Liver (tissue), 8 donors: ENCODE measurements at regions not wholly inside any gene's neighbourhood (a gene's known extent, or its start where the extent isn't known, plus 50 kb on each side); places are given as distances from the start of the nearest gene placed in this dataset.

ENCODE experiments used
- DNase-seq: peaks from one replicate; pipeline ENCODE4 v3.0.0-alpha.2; 2017; ENCODE audit warnings: low spot score
- H3K27ac ChIP-seq, 2 donors: one replicate each; pipeline ENCODE4 v1.7.0; 2013; ENCODE audit warnings: inconsistent platforms in 2 of 2, low read length in 2 of 2, control low read depth in 1 of 2, low read depth in 1 of 2, mild to moderate bottlenecking in 1 of 2
- H3K27me3 ChIP-seq, 4 donors: one replicate each; pipeline versions ENCODE4 v1.6.1 to v1.7.0; 2013; ENCODE audit warnings: low read length in 3 of 4, inconsistent platforms in 1 of 4, mild to moderate bottlenecking in 1 of 4, moderate library complexity in 1 of 4; ENCODE audit not compliant: control insufficient read depth in 4 of 4, insufficient read depth in 4 of 4
- H3K36me3 ChIP-seq, 4 donors: one replicate each; pipeline versions ENCODE4 v1.6.1 to v1.7.0; 2013; ENCODE audit warnings: low read length in 3 of 4, mild to moderate bottlenecking in 3 of 4, low read depth in 1 of 4, moderate library complexity in 1 of 4; ENCODE audit not compliant: control insufficient read depth in 4 of 4, insufficient read depth in 3 of 4
- H3K4me1 ChIP-seq, 4 donors: one replicate each; pipeline versions ENCODE4 v1.6.1 to v1.7.0; 2013; ENCODE audit warnings: low read length in 3 of 4, mild to moderate bottlenecking in 3 of 4, moderate library complexity in 1 of 4; ENCODE audit not compliant: control insufficient read depth in 4 of 4, insufficient read depth in 4 of 4
- H3K4me3 ChIP-seq, 3 donors: one replicate each; pipeline versions ENCODE4 v1.6.1 to v1.7.0; 2013; ENCODE audit warnings: low read length in 3 of 3, control low read depth in 1 of 3, low read depth in 1 of 3, mild to moderate bottlenecking in 1 of 3
- H3K9ac ChIP-seq, 2 donors: one replicate each; pipeline ENCODE4 v1.7.0; 2013; ENCODE audit warnings: low read length in 2 of 2, mild to moderate bottlenecking in 2 of 2, moderate library complexity in 2 of 2, control low read depth in 1 of 2, low read depth in 1 of 2
- H3K9me3 ChIP-seq, 4 donors: one replicate each; pipeline versions ENCODE4 v1.6.1 to v1.7.0; 2013; ENCODE audit warnings: low read length in 3 of 4; ENCODE audit not compliant: control insufficient read depth in 4 of 4
- ATF3 ChIP-seq: IDR thresholded peaks from 2 replicates; pipeline ENCODE4 v1.6.1; 2016; ENCODE audit warnings: antibody characterized with exemption
- EGR1 ChIP-seq, 2 donors: IDR thresholded peaks; 2 replicates each; pipeline ENCODE4 v1.6.1; 2016 to 2018; ENCODE audit warnings: antibody characterized with exemption in 2 of 2, low read depth in 2 of 2
- FOXA1 ChIP-seq: IDR thresholded peaks from 2 replicates; pipeline ENCODE4 v1.6.1; 2016; ENCODE audit warnings: antibody characterized with exemption
- FOXA2 ChIP-seq: IDR thresholded peaks from 2 replicates; pipeline ENCODE4 v1.6.1; 2016; ENCODE audit warnings: antibody characterized with exemption
- GABPA ChIP-seq, 2 donors: IDR thresholded peaks in 1 of 2; conservative IDR thresholded peaks in 1 of 2; 2 replicates each; pipeline ENCODE4 v1.6.1; 2016; ENCODE audit warnings: antibody characterized with exemption in 2 of 2, mild to moderate bottlenecking in 1 of 2, moderate library complexity in 1 of 2
- HNF4A ChIP-seq, 2 donors: conservative IDR thresholded peaks; 2 replicates each; pipeline ENCODE4 v1.6.1; 2016; ENCODE audit warnings: antibody characterized with exemption in 2 of 2, mild to moderate bottlenecking in 2 of 2
- HNF4G ChIP-seq: IDR thresholded peaks from 2 replicates; pipeline ENCODE4 v1.6.1; 2016; ENCODE audit warnings: antibody characterized with exemption
- JUND ChIP-seq, 2 donors: IDR thresholded peaks; 2 replicates each; pipeline ENCODE4 v1.6.1; 2016; ENCODE audit warnings: antibody characterized with exemption in 2 of 2
- MAX ChIP-seq: IDR thresholded peaks from 2 replicates; pipeline ENCODE4 v1.6.1; 2016; ENCODE audit warnings: antibody characterized with exemption
- NR2F2 ChIP-seq: IDR thresholded peaks from 2 replicates; pipeline ENCODE4 v1.6.1; 2016; ENCODE audit warnings: antibody characterized with exemption
- RAD21 ChIP-seq, 2 donors: IDR thresholded peaks; 2 replicates each; pipeline ENCODE4 v1.6.1; 2016; ENCODE audit warnings: antibody characterized with exemption in 2 of 2, mild to moderate bottlenecking in 2 of 2
- REST ChIP-seq: IDR thresholded peaks from 2 replicates; pipeline ENCODE4 v1.6.1; 2016; ENCODE audit warnings: antibody characterized with exemption, mild to moderate bottlenecking
- RXRA ChIP-seq, 2 donors: IDR thresholded peaks; 2 replicates each; pipeline ENCODE4 v1.6.1; 2017 to 2018; ENCODE audit warnings: antibody characterized with exemption in 2 of 2, mild to moderate bottlenecking in 1 of 2
- SP1 ChIP-seq: IDR thresholded peaks from 2 replicates; pipeline ENCODE4 v1.6.1; 2018; ENCODE audit warnings: antibody characterized with exemption, mild to moderate bottlenecking
- TAF1 ChIP-seq: conservative IDR thresholded peaks from 2 replicates; pipeline ENCODE4 v1.6.1; 2016; ENCODE audit warnings: antibody characterized with exemption, mild to moderate bottlenecking
- YY1 ChIP-seq: IDR thresholded peaks from 2 replicates; pipeline ENCODE4 v1.6.1; 2016; ENCODE audit warnings: antibody characterized with exemption, mild to moderate bottlenecking
- WGBS: extraction: QIAGEN DNeasy Blood & Tissue Kit; methylation state at CpG from one replicate; pipeline ENCODE4 v1.1.7; 2013; 5-methylcytosine and 5-hydroxymethylcytosine counted together
- TF ChIP-seq, protein P1 (sequence below): fragments of 150-350 bp; IDR thresholded peaks from 2 replicates; pipeline ENCODE4 v1.5.1; 2017; ENCODE audit warnings: improper control_type of control experiment, low read depth, low read length; ENCODE audit not compliant: missing input control
- TF ChIP-seq, protein P2 (sequence below): IDR thresholded peaks from 2 replicates; pipeline ENCODE4 v1.6.1; 2016; ENCODE audit warnings: antibody characterized with exemption
- donor health status: healthy.
- donor health status: healthy.
- donor health status: healthy.
- donor health status: healthy.
- donor health status: healthy.

GRCh38 chr10:6979371-6979770 lies 399.3 kb upstream of the PRKCQ start (continued):
- TF ChIP-seq REST, result no peak
- no peak for TF ChIP-seq HNF4A (conservative IDR thresholded peaks at IDR 0.05)
- no peak for TF ChIP-seq YY1

GRCh38 chr10:6978187-6978627 lies 398.1 kb upstream of the PRKCQ start:
- Histone ChIP-seq H3K36me3 (no peaks in the 10 kb centered on the region), H3K4me1 (no peaks in the 10 kb centered on the region), H3K9ac (no peak overlapping the region), H3K27ac (no peak overlapping the region), H3K27me3 (no peaks in the 10 kb centered on the region), H3K9me3 (peaks cover 0 to 1% (median 0%) of the 10 kb centered on the region in 4 donors), H3K4me3 (no peak overlapping the region)
- DNase-seq, result no peak
- 46% methylated on average over 5 of the region's 5 CpGs for WGBS
- TF ChIP-seq YY1 (no peak), HNF4A (conservative IDR thresholded peaks at IDR 0.05) (no peak), EGR1 (IDR thresholded peaks at IDR 0.05; ENCODE audit: low read depth in 2 of 2) (no peak), NR2F2 (no peak), RAD21 (IDR thresholded peaks at IDR 0.05) (no peak), REST (no peak), GABPA (IDR thresholded peaks at IDR 0.05 in 1 of 2, conservative IDR thresholded peaks at IDR 0.05 in 1 of 2) (no peak), FOXA1 (no peak), FOXA2 (no peak), ATF3 (no peak), SP1 (no peak), RXRA (IDR thresholded peaks at IDR 0.05) (no peak), JUND (IDR thresholded peaks at IDR 0.05) (no peak), HNF4G (no peak), TAF1 (no peak), MAX (no peak)
- TF ChIP-seq, protein P1, sequence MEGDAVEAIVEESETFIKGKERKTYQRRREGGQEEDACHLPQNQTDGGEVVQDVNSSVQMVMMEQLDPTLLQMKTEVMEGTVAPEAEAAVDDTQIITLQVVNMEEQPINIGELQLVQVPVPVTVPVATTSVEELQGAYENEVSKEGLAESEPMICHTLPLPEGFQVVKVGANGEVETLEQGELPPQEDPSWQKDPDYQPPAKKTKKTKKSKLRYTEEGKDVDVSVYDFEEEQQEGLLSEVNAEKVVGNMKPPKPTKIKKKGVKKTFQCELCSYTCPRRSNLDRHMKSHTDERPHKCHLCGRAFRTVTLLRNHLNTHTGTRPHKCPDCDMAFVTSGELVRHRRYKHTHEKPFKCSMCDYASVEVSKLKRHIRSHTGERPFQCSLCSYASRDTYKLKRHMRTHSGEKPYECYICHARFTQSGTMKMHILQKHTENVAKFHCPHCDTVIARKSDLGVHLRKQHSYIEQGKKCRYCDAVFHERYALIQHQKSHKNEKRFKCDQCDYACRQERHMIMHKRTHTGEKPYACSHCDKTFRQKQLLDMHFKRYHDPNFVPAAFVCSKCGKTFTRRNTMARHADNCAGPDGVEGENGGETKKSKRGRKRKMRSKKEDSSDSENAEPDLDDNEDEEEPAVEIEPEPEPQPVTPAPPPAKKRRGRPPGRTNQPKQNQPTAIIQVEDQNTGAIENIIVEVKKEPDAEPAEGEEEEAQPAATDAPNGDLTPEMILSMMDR, result no peak
- TF ChIP-seq, protein P2, sequence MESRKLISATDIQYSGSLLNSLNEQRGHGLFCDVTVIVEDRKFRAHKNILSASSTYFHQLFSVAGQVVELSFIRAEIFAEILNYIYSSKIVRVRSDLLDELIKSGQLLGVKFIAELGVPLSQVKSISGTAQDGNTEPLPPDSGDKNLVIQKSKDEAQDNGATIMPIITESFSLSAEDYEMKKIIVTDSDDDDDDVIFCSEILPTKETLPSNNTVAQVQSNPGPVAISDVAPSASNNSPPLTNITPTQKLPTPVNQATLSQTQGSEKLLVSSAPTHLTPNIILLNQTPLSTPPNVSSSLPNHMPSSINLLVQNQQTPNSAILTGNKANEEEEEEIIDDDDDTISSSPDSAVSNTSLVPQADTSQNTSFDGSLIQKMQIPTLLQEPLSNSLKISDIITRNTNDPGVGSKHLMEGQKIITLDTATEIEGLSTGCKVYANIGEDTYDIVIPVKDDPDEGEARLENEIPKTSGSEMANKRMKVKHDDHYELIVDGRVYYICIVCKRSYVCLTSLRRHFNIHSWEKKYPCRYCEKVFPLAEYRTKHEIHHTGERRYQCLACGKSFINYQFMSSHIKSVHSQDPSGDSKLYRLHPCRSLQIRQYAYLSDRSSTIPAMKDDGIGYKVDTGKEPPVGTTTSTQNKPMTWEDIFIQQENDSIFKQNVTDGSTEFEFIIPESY, result no peak
